ENCODE measurements at regions not wholly inside any gene's neighbourhood (a gene's known extent, or its start where the extent isn't known, plus 50 kb on each side); places are given as distances from the start of the nearest gene placed in this dataset.
"Not testable (repeated sequence)": the region's sequence is repeated elsewhere in the genome, so short reads cannot be mapped to it uniquely, and the experiment has no call there.

- not testable (repeated sequence) for TF ChIP-seq RFX5 (IDR thresholded peaks at IDR 0.05; ENCODE audit: low read depth, low read length); ESRRA (IDR thresholded peaks at IDR 0.05; ENCODE audit: low read length)
Observed at GRCh38 chr10:38365917-38366316, 271.8 kb downstream of the ZNF37A start.
